NCI-H526 (cell line): ENCODE measurements at regions not wholly inside any gene's neighbourhood (a gene's known extent, or its start where the extent isn't known, plus 50 kb on each side); places are given as distances from the start of the nearest gene placed in this dataset.

Source experiments
- DNase-seq, 2 experiments: peaks; one replicate each; lab custom pipeline; 2025; lab: John Stamatoyannopoulos, UW

- no peak for DNase-seq
Measured at GRCh38 chr7:19853261-19853832, 79.9 kb upstream of the TMEM196 start.

GRCh38 chr7:19852192-19852591, 78.8 kb upstream of the TMEM196 start:
- no peak for DNase-seq

- no peak for DNase-seq
Measured at GRCh38 chr7:19851504-19851903, 78.1 kb upstream of the TMEM196 start.

- no peak for DNase-seq
Measured at GRCh38 chr7:19834566-19834965, 61.1 kb upstream of the TMEM196 start.

GRCh38 chr7:19830604-19831003, 57.2 kb upstream of the TMEM196 start:
- DNase-seq = no peak
